ENCODE measurements at regions not wholly inside any gene's neighbourhood (a gene's known extent, or its start where the extent isn't known, plus 50 kb on each side); places are given as distances from the start of the nearest gene placed in this dataset.
"Not testable (repeated sequence)": the region's sequence is repeated elsewhere in the genome, so short reads cannot be mapped to it uniquely, and the experiment has no call there.

DNA sequence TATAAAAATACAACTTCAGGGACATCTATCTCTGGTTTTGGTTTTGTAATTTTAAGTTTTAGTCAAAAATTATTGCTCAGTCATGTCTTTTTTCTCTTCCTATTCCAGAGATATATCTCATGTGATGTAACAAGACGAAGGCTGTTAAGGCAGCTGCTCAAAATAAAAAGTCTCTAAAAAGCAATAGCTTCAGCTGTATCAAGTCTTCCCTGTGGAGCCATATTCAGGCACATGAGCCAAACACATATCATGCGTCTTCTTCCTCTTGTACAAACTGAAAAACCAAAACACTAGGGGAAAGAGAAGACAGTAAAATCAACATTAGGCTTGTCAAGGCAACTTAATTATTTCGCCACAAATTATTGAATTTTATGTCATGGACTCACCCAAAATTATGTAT lies 240.7 kb downstream of the NRIP1 start:
- H3K4me1 ChIP-seq (ENCODE audit: insufficient read depth, low read length): peaks cover 10% of the 10 kb centered on the region
- no peaks in the 10 kb centered on the region for H3K9me3 ChIP-seq (ENCODE audit: insufficient read depth, low read depth, low read length)
- no peak overlapping the region for H3K9ac ChIP-seq (ENCODE audit: low read depth, low read length)
- 92% methylated on average over 2 of the region's 3 CpGs for WGBS
- H3K36me3 ChIP-seq (ENCODE audit: insufficient read depth, low read length): no peaks in the 10 kb centered on the region
- H3K27ac ChIP-seq (ENCODE audit: low read depth, low read length): no peak overlapping the region
- no peaks in the 10 kb centered on the region for H3K27me3 ChIP-seq (ENCODE audit: insufficient read depth, low read length)
- no peak overlapping the region for H3K4me3 ChIP-seq (ENCODE audit: low read length)

DNA sequence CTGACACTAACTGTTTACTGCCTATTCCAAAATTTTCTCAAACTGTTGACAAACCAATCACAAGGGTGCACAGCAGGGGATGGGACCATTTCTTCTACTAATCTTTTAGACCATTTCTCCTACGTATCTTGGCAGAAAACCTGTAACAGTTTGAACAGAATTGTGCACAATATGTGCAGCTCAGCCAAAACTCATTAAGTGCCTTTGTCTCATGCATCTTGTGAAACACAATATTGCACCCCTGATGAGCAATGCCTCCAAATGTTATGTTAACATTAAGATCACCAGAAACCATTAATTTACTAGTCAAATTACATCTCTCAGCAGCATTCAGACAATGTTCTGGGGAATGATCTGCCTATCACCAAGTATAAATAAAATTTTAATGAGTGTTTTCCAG lies 247.5 kb downstream of the NRIP1 start:
- H3K36me3 ChIP-seq (ENCODE audit: insufficient read depth, low read length): no peaks in the 10 kb centered on the region
- no peak overlapping the region for H3K4me3 ChIP-seq (ENCODE audit: low read length)
- no peak overlapping the region for H3K27ac ChIP-seq (ENCODE audit: low read depth, low read length)
- no peaks in the 10 kb centered on the region for H3K27me3 ChIP-seq (ENCODE audit: insufficient read depth, low read length)
- H3K4me1 ChIP-seq (ENCODE audit: insufficient read depth, low read length): peaks cover 10% of the 10 kb centered on the region
- H3K9me3 ChIP-seq (ENCODE audit: insufficient read depth, low read depth, low read length): peaks cover 9% of the 10 kb centered on the region; the same call in 1 of the 2 replicates
- no peak overlapping the region for H3K9ac ChIP-seq (ENCODE audit: low read depth, low read length)
- WGBS: 91% methylated on average over 1 of the region's 1 CpG

- Histone ChIP-seq H3K9ac (ENCODE audit: low read depth, low read length) (no peak overlapping the region), H3K4me3 (ENCODE audit: low read length) (no peak overlapping the region), H3K9me3 (ENCODE audit: insufficient read depth, low read depth, low read length) (peaks cover 18% of the 10 kb centered on the region), H3K27ac (ENCODE audit: low read depth, low read length) (no peak overlapping the region), H3K27me3 (ENCODE audit: insufficient read depth, low read length) (no peaks in the 10 kb centered on the region), H3K36me3 (ENCODE audit: insufficient read depth, low read length) (no peaks in the 10 kb centered on the region), H3K4me1 (ENCODE audit: insufficient read depth, low read length) (peaks cover 2% of the 10 kb centered on the region)
- 87% methylated on average over 1 of the region's 3 CpGs for WGBS
Observed at GRCh38 chr21:14814991-14815390, 249.8 kb downstream of the NRIP1 start.

DNA sequence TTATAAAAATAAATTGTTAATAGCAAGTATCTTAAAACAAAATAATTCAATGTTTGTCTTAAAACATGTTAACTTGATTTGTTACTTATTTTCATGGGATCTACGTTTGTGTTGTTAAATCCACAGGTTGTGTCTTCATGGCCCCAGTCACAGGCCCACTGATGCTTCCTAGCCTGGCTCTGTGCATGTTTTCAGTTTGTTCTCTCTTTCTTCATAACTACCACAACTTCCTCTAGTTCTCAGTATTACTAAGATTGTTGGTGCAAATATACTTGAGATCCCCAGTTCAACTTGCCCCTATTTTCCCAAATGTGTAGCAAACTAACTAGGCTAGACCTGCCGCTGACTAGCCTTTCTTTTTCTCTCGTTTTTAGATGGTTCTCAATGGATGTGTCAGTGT lies 250.5 kb downstream of the NRIP1 start:
- H3K4me1 ChIP-seq (ENCODE audit: insufficient read depth, low read length): no peaks in the 10 kb centered on the region
- no peaks in the 10 kb centered on the region for H3K27me3 ChIP-seq (ENCODE audit: insufficient read depth, low read length)
- no peaks in the 10 kb centered on the region for H3K36me3 ChIP-seq (ENCODE audit: insufficient read depth, low read length)
- 94% methylated on average over 3 of the region's 3 CpGs for WGBS
- no peak overlapping the region for H3K4me3 ChIP-seq (ENCODE audit: low read length)
- no peak overlapping the region for H3K9ac ChIP-seq (ENCODE audit: low read depth, low read length)
- peaks cover 18% of the 10 kb centered on the region for H3K9me3 ChIP-seq (ENCODE audit: insufficient read depth, low read depth, low read length)
- H3K27ac ChIP-seq (ENCODE audit: low read depth, low read length): no peak overlapping the region

DNA sequence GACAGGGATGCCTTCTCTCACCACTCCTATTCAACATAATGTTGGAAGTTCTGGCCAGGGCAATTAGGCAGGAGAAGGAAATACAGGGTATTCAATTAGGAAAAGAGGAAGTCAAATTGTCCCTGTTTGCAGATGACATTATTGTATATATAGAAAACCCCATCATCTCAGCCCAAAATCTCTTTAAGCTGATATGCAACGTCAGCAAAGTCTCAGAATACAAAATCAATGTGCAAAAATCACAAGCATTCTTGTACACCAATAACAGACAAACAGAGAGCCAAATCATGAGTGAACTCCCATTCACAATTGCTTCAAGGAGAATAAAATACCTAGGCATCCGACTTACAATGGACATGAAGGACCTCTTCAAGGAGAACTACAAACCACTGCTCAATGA lies 258.1 kb upstream of the SAMSN1 start:
- not testable (repeated sequence) for H3K27me3 ChIP-seq (ENCODE audit: insufficient read depth, low read length); H3K9me3 ChIP-seq (ENCODE audit: insufficient read depth, low read depth, low read length); H3K4me1 ChIP-seq (ENCODE audit: insufficient read depth, low read length); H3K4me3 ChIP-seq (ENCODE audit: low read length); H3K36me3 ChIP-seq (ENCODE audit: insufficient read depth, low read length); H3K9ac ChIP-seq (ENCODE audit: low read depth, low read length); H3K27ac ChIP-seq (ENCODE audit: low read depth, low read length)
- 81% methylated on average over 1 of the region's 2 CpGs for WGBS

DNA sequence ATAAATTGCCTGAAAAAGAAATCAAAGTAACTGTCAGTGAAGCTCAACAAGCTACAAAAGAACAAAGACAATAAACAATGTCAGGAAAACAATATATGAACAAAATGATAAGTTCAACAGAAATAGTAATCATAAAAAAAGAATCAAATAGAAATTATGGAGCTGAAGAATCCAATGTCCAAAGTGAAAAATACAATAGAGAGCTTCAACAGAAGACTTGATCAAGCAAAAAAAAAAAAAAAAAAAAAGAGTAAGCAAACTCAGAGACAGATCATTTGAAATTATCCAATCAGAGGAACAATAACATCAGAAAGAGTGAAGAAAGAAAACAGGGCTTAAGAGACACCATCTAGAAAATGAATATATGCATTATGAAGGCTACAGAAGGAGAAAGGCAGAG lies 251.4 kb upstream of the SAMSN1 start:
- Histone ChIP-seq H3K9ac (ENCODE audit: low read depth, low read length) (no peak overlapping the region), H3K4me3 (ENCODE audit: low read length) (no peak overlapping the region), H3K9me3 (ENCODE audit: insufficient read depth, low read depth, low read length) (no peaks in the 10 kb centered on the region; the same call in 1 of the 2 replicates), H3K27ac (ENCODE audit: low read depth, low read length) (no peak overlapping the region), H3K4me1 (ENCODE audit: insufficient read depth, low read length) (no peaks in the 10 kb centered on the region), H3K27me3 (ENCODE audit: insufficient read depth, low read length) (no peaks in the 10 kb centered on the region), H3K36me3 (ENCODE audit: insufficient read depth, low read length) (no peaks in the 10 kb centered on the region)

GRCh38 chr21:14787312-14787711 lies 241.2 kb upstream of the SAMSN1 start:
- Histone ChIP-seq H3K4me1 (ENCODE audit: insufficient read depth, low read length) (no peaks in the 10 kb centered on the region), H3K9me3 (ENCODE audit: insufficient read depth, low read depth, low read length) (no peaks in the 10 kb centered on the region), H3K9ac (ENCODE audit: low read depth, low read length) (no peak overlapping the region), H3K36me3 (ENCODE audit: insufficient read depth, low read length) (no peaks in the 10 kb centered on the region), H3K4me3 (ENCODE audit: low read length) (no peak overlapping the region), H3K27me3 (ENCODE audit: insufficient read depth, low read length) (no peaks in the 10 kb centered on the region), H3K27ac (ENCODE audit: low read depth, low read length) (no peak overlapping the region)

- 94% methylated on average over 2 of the region's 2 CpGs for WGBS
- no peaks in the 10 kb centered on the region for H3K4me1 ChIP-seq (ENCODE audit: insufficient read depth, low read length)
- H3K36me3 ChIP-seq (ENCODE audit: insufficient read depth, low read length): no peaks in the 10 kb centered on the region
- no peak overlapping the region for H3K9ac ChIP-seq (ENCODE audit: low read depth, low read length)
- H3K27me3 ChIP-seq (ENCODE audit: insufficient read depth, low read length): no peaks in the 10 kb centered on the region
- no peaks in the 10 kb centered on the region for H3K9me3 ChIP-seq (ENCODE audit: insufficient read depth, low read depth, low read length)
- no peak overlapping the region for H3K27ac ChIP-seq (ENCODE audit: low read depth, low read length)
- H3K4me3 ChIP-seq (ENCODE audit: low read length): no peak overlapping the region
Observed at GRCh38 chr21:14785679-14786078, 239.6 kb upstream of the SAMSN1 start.

GRCh38 chr21:14773777-14774345 lies 227.7 kb upstream of the SAMSN1 start:
- no peak overlapping the region for H3K27ac ChIP-seq (ENCODE audit: low read depth, low read length)
- 59% methylated on average over 3 of the region's 5 CpGs for WGBS
- no peaks in the 10 kb centered on the region for H3K27me3 ChIP-seq (ENCODE audit: insufficient read depth, low read length)
- no peaks in the 10 kb centered on the region for H3K36me3 ChIP-seq (ENCODE audit: insufficient read depth, low read length)
- H3K9ac ChIP-seq (ENCODE audit: low read depth, low read length): no peak overlapping the region
- H3K4me3 ChIP-seq (ENCODE audit: low read length): no peak overlapping the region
- H3K4me1 ChIP-seq (ENCODE audit: insufficient read depth, low read length): no peaks in the 10 kb centered on the region
- peaks cover 4% of the 10 kb centered on the region for H3K9me3 ChIP-seq (ENCODE audit: insufficient read depth, low read depth, low read length)

DNA sequence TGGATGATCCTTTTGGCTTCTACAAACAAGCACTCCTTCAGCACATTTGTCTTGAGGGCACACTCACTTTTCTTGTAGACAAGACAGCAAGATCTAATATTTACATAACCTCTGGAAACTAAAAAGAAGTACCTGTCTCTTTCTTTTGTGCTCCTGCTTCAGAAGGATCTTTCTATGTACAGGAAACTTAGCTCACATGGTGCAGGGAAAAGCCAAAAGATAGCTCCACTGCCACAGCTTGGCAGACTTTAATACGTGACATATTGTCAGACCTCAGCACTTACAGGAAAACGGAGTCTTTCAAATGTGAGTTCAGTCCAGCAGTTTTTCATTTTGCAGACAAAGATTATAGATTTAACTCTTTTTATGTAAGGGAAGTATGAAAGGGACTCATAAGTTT lies 225.5 kb upstream of the SAMSN1 start:
- Histone ChIP-seq H3K27ac (ENCODE audit: low read depth, low read length) (no peak overlapping the region), H3K4me3 (ENCODE audit: low read length) (no peak overlapping the region), H3K9ac (ENCODE audit: low read depth, low read length) (no peak overlapping the region), H3K36me3 (ENCODE audit: insufficient read depth, low read length) (no peaks in the 10 kb centered on the region), H3K9me3 (ENCODE audit: insufficient read depth, low read depth, low read length) (no peaks in the 10 kb centered on the region), H3K4me1 (ENCODE audit: insufficient read depth, low read length) (no peaks in the 10 kb centered on the region), H3K27me3 (ENCODE audit: insufficient read depth, low read length) (no peaks in the 10 kb centered on the region)
- WGBS: 93% methylated on average over 2 of the region's 2 CpGs

DNA sequence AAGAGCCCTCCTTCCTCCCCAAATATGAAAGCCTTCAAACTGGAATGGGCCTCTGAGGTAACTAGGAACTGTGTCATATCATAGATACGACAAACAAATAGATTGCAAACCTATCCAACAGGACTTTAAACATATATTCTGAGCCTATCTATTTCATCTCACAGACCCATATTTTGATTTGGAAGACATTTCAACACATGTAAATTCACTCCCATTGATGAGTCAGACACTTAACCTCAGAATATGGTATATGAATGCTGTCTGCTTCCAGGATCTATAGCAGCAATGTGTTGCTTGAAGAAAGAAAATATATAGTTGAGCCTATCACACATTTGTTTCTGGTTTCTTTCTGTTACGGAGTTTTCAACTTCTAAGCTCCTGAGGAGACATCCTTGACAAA lies 221.9 kb upstream of the SAMSN1 start:
- 91% methylated on average over 2 of the region's 2 CpGs for WGBS
- no peak overlapping the region for H3K27ac ChIP-seq (ENCODE audit: low read depth, low read length)
- no peaks in the 10 kb centered on the region for H3K9me3 ChIP-seq (ENCODE audit: insufficient read depth, low read depth, low read length)
- H3K27me3 ChIP-seq (ENCODE audit: insufficient read depth, low read length): no peaks in the 10 kb centered on the region
- H3K4me1 ChIP-seq (ENCODE audit: insufficient read depth, low read length): no peaks in the 10 kb centered on the region
- no peak overlapping the region for H3K9ac ChIP-seq (ENCODE audit: low read depth, low read length)
- H3K4me3 ChIP-seq (ENCODE audit: low read length): no peak overlapping the region
- no peaks in the 10 kb centered on the region for H3K36me3 ChIP-seq (ENCODE audit: insufficient read depth, low read length)

DNA sequence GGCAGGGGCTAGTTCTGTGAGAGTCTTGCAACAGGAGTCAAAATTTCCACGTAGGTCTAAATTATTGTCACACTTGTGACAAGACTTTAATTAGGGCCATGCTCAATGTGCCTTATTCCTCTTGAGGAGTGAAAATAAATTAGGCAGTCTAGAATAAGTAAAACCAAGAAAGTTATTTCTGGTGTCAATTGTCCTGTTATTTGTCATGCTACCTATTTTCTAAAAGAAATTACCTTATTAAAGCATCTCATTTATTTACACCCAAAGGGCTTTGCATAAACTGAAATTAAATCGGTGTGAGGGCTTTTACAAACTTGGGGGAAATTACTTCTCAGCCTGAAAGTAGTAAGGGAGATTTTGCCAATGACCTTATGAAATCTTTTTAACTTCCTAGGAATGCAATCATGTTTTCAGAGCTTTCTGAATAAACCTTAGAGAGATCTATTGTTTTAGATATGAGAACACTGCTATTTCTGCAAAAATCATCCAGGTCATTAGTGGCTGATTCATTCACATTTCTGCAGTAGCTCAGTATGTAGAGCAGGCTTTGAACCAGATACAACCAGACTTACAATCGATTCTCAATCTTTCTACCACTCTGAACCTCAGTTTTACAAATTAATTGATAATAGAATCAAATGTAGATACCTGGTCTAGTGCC lies 221.2 kb upstream of the SAMSN1 start:
- WGBS: 94% methylated on average over 2 of the region's 3 CpGs
- no peak overlapping the region for H3K9ac ChIP-seq (ENCODE audit: low read depth, low read length)
- H3K36me3 ChIP-seq (ENCODE audit: insufficient read depth, low read length): no peaks in the 10 kb centered on the region
- H3K27me3 ChIP-seq (ENCODE audit: insufficient read depth, low read length): no peaks in the 10 kb centered on the region
- H3K4me1 ChIP-seq (ENCODE audit: insufficient read depth, low read length): no peaks in the 10 kb centered on the region
- no peak overlapping the region for H3K27ac ChIP-seq (ENCODE audit: low read depth, low read length)
- H3K9me3 ChIP-seq (ENCODE audit: insufficient read depth, low read depth, low read length): no peaks in the 10 kb centered on the region
- no peak overlapping the region for H3K4me3 ChIP-seq (ENCODE audit: low read length)

Data from HUES64 (cell line).